OCI-LY1 (cell line): ENCODE measurements at regions not wholly inside any gene's neighbourhood (a gene's known extent, or its start where the extent isn't known, plus 50 kb on each side); places are given as distances from the start of the nearest gene placed in this dataset.

Experiments used
- CTCF ChIP-seq: fragments of 200-600 bp; sonication (generic), shearing (Covaris generic); IDR thresholded peaks from 2 replicates; pipeline ENCODE4 v1.5.1; 2017; ENCODE audit warnings: mild to moderate bottlenecking, antibody characterized with exemption, low read length, moderate library complexity, mixed read lengths
- EZH2 ChIP-seq: fragments of 200-600 bp; sonication (generic), shearing (Covaris generic); IDR thresholded peaks from 2 replicates; pipeline ENCODE4 v1.8.0; 2017; ENCODE audit warnings: borderline replicate concordance, mixed run types, mild to moderate bottlenecking, antibody characterized with exemption, low read length, moderate library complexity, mixed read lengths

DNA sequence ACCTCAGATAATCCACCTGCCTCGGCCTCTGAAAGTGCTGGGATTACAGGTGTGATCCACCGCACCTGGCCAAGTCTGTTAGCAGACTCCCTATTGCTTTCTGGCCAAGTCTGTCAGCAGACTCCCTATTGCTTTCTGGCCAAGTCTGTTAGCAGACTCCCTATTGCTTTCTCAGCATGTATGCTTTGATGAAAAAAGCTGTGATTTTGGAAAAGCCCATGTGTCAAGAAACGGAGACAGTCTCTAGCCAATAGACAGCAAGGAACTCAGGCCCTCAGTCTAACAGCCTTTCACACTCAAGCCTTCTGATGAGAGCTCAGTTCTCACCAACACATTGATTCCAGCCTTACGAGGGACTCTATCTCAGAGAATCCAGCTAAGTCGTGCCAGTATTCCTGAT is 158.8 kb upstream of the KRR1 start:
- TF ChIP-seq CTCF: no peak
- TF ChIP-seq EZH2: no peak
